Adrenal gland (tissue), 5 donors: ENCODE measurements at regions not wholly inside any gene's neighbourhood (a gene's known extent, or its start where the extent isn't known, plus 50 kb on each side); places are given as distances from the start of the nearest gene placed in this dataset.

Source experiments
- POLR2A ChIP-seq, 2 donors: fragments of 450-650 bp; IDR thresholded peaks; one replicate each; pipeline ENCODE4 v1.6.1; 2017; ENCODE audit warnings: antibody characterized with exemption in 2 of 2, mild to moderate bottlenecking in 2 of 2, moderate library complexity in 1 of 2
- TF ChIP-seq, protein P1 (sequence below), 6 experiments: fragments of 450-650 bp in 4 of 6; fragments of 200-600 bp in 2 of 6; sonication (generic) in 1 of 6; IDR thresholded peaks; 1 replicate in 5 of 6; 2 replicates in 1 of 6; pipeline versions ENCODE4 v1.5.1 to v1.8.0; 2016 to 2021; ENCODE audit warnings: antibody characterized with exemption in 6 of 6, mild to moderate bottlenecking in 2 of 6, moderate library complexity in 1 of 6
- donor health status: DM: no; HTN: no; CAD: no.

DNA sequence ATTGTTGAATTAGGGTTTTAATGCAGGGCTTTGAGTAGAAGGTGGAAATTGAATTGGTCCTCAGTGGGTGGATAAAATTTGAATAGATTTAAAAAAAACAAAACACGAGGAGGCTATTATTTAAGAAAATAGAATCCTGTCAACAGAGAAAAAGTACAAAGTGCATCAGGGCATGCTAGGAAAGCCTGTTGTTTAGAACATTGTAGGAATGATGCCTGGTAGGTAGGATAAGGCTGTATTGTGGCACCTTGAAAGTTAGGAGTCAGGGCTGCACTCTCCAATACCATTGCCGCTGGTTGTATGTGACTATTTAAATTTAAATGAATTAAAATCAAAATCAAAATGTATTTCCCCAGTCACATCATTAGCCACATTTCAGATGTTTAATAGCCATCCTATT is 363.9 kb downstream of the UTRN start:
- TF ChIP-seq, protein P1, sequence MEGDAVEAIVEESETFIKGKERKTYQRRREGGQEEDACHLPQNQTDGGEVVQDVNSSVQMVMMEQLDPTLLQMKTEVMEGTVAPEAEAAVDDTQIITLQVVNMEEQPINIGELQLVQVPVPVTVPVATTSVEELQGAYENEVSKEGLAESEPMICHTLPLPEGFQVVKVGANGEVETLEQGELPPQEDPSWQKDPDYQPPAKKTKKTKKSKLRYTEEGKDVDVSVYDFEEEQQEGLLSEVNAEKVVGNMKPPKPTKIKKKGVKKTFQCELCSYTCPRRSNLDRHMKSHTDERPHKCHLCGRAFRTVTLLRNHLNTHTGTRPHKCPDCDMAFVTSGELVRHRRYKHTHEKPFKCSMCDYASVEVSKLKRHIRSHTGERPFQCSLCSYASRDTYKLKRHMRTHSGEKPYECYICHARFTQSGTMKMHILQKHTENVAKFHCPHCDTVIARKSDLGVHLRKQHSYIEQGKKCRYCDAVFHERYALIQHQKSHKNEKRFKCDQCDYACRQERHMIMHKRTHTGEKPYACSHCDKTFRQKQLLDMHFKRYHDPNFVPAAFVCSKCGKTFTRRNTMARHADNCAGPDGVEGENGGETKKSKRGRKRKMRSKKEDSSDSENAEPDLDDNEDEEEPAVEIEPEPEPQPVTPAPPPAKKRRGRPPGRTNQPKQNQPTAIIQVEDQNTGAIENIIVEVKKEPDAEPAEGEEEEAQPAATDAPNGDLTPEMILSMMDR (IDR thresholded peaks at IDR 0.05): no peak
- no peak for TF ChIP-seq POLR2A (IDR thresholded peaks at IDR 0.05)
